NCI-H69 (cell line): ENCODE measurements at regions not wholly inside any gene's neighbourhood (a gene's known extent, or its start where the extent isn't known, plus 50 kb on each side); places are given as distances from the start of the nearest gene placed in this dataset.
"Not testable (repeated sequence)": the region's sequence is repeated elsewhere in the genome, so short reads cannot be mapped to it uniquely, and the experiment has no call there.

Experiments
- DNase-seq: peaks from one replicate; lab custom pipeline; 2025; lab: John Stamatoyannopoulos, UW

- not testable (repeated sequence) for DNase-seq
Observed at GRCh38 chr7:159335181-159335926, 190.7 kb upstream of the VIPR2 start.

GRCh38 chr7:159332854-159333479 lies 188.3 kb upstream of the VIPR2 start:
- not testable (repeated sequence) for DNase-seq

DNA sequence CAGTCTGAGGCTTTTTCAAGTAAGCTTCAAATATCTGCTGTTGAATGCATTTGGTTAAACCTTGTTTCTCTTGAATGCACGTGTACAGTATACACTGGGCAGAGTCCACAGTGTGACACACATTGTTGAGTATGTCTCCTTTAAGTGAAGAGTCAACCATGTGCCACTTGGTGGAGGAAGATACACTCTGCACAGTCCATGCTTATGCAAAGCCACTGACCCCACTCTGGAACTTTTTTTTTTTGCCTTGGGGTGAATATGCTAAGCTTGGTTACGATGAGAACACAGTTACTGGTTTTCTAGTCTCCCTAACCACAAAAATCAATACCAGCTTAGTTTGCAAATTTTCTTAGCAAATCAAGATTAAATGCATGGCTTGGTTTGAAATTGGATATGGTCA lies 186.8 kb upstream of the VIPR2 start:
- no peak for DNase-seq

DNA sequence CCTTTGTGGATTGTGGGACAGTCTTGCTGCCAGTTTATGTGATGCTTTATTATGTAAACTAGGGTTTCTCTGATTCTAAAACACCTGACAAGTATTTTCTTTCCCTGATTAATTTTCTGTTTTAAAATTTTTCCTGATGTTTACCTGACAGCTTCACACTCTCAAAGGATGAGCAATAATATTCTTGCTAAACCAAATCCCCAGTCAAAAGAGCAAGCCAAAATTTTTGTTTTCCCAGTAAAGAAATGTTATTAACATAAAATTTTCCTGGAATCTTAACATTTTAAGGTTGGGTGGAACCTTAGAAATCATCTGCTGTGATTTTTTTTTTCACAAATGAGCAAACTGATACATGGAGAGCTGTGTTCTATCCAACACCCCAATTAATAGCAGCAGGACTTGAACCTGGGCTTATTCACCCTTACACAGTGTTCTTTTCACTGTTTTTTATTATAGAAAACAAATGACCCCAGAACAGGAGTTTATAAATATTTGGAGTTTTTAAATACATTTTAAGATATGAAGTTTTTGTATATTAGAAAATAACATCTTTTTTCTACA lies 185.2 kb upstream of the VIPR2 start:
- no peak for DNase-seq

DNA sequence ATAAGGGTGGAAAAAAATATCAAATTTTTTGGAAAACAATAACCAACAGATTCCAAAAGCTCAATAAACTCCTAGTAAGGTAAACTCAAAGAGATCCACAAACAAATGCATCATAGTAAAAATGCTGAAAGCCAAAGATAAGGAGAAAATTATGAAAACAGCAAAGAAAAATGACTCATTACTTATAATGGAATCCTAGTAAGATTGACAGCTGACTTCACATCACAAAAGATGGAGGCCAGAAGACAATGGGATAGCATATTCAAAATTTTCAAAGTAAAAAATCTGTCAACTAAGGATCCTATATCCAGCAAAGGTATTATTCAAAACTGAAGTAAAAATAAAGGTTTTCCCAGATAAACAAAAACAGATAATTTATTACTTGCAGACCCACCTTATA lies 183.4 kb upstream of the VIPR2 start:
- no peak for DNase-seq

DNA sequence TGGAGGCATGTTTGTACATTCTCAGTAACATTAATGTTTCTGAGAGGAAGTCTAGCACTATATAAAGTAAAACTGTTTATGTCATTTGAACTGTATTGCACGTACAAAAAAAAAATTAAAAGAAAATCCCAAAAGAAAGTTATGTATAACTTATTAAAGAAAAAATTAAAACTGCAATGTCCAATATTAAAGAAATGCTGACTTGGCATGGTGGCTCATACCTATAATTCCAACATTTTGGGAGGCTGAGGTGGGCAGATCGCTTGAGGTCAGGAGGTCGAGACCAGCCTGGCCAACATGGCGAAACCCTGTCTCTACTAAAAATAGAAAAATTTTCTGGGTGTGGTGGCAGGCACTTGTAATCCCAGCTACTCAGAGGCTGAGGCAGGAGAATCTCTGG lies 178.7 kb upstream of the VIPR2 start:
- DNase-seq, result no peak

DNA sequence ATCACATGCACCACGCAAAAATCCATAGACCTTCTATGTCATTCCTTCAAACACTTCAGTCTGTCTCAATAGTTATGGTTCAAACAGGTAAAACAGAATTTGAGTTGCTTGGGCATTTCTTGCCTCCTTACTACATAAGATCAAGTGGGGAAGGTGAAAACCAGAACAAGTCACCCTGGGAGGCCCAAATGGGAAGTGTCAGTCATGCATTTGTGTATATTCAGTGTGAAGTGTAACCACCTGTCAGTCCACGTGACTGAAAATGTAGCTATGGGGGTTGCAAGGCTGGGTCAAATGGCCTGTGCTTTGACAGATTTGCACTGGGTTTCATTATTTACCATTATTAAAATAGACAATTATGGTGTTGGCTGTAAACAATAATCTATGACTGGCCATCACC lies 176.6 kb upstream of the VIPR2 start:
- no peak for DNase-seq

DNA sequence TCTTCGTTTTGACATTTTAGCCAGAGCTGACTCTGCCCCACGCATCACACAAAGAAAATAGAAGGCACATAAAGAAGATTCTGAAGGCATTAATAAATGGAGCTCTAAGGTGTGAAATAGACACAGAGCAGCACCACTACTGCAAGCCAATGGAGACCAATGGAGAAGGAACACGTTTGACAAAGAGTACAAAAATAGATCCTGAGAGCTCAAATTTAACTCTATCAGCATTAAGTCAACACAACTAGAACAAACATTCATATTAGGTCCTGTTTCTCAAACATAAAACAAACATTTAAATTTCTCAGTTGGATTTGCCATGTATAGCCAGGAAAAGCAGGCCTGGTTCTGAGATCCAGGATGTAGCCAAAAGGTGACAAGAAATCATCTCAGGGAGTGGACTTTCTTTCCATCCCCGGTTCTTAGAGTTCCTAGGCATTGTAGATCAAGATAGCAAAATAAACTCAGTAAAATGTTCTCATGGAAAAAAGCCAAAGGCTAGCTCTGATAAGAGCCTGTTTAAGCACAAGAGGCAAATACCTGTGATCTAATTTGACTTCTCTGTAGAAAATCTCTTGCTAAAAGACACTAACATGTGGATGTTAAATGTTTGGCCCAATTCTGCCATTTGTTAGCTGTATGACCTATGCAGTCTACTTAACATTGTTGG lies 174.2 kb upstream of the VIPR2 start:
- no peak for DNase-seq

DNA sequence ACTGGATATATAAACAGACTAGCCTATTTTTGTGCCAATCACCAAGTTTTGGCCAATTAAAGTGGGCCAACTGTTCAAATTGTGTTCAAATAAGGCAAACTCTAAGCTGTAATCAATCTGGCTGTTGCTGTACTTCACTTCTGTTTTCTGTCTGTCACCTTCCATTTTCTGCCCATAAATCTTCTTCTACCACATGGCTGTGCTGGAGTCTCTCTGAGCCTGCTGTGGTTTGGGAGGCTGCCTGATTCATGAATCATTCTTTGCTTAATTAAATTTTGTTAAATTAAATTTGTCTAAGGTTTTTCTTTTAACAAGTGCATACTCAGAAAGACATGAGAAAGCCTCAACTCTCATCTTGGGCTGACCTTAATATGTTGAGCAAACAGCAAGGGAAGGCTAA lies 172.6 kb upstream of the VIPR2 start:
- no peak for DNase-seq

- no peak for DNase-seq
Observed at GRCh38 chr7:159311172-159311494, 166.5 kb upstream of the VIPR2 start.

DNA sequence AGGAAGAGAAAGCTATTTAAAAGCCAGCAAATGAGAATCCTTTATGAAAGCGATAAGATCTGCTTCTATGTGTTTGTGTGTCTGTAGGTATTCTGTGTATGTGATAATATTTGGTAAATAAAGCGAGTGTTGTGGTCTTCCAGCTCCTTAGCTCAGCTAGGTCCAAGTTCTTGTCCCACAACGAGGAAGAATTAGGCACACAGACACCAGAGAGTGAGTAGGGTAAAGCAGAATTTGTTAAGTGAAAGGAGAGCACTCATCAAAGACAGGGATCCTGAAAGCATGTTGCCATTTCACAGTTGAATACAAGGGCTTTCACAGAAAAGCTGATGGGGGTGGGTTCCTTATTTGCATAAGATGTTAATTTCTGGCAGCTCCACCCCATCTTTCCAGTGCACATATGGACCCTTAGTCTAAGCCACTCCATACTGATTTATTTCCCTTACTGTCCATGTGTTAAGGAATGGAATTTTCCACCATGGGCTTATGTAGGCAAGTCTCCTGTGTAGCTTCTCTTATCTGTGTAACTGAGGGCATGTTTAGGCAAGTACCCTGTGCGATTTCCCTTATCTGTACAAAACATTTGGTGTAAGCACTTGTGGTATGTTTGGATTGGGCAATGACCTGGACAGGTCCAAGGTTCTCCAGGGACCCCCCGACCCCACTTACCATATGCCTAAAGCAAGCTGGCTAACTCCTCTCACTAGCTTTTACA lies 165.9 kb upstream of the VIPR2 start:
- DNase-seq, result no peak

- not testable (repeated sequence) for DNase-seq
Observed at GRCh38 chr7:159309214-159309613, 164.5 kb upstream of the VIPR2 start.

GRCh38 chr7:159306012-159306411 lies 161.3 kb upstream of the VIPR2 start:
- DNase-seq, result no peak

GRCh38 chr7:159305185-159305584 lies 160.5 kb upstream of the VIPR2 start:
- DNase-seq, result not testable (repeated sequence)

- DNase-seq, result not testable (repeated sequence)
Observed at GRCh38 chr7:159303510-159303909, 158.8 kb upstream of the VIPR2 start.

GRCh38 chr7:159296093-159296681 lies 151.5 kb upstream of the VIPR2 start:
- DNase-seq, result no peak

DNA sequence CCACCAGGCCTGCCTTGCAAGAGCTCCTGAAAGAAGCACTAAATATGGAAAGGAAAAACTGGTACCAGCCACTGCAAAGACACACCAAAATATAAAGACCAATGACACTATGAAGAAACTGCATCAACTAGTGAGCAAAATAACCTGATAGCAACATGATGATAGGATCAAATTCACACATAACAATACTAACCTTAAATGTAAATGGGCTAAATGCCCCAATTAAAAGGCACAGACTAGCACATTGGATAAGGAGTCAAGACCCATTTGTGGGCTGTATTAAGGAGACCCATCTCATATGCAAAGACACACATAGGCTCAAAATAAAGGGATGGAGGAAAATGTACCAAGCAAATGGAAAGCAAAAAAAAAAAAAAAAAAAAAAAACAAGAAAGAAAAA lies 141.8 kb upstream of the VIPR2 start:
- not testable (repeated sequence) for DNase-seq

- DNase-seq, result no peak
Observed at GRCh38 chr7:159281573-159281972, 136.9 kb upstream of the VIPR2 start.

DNA sequence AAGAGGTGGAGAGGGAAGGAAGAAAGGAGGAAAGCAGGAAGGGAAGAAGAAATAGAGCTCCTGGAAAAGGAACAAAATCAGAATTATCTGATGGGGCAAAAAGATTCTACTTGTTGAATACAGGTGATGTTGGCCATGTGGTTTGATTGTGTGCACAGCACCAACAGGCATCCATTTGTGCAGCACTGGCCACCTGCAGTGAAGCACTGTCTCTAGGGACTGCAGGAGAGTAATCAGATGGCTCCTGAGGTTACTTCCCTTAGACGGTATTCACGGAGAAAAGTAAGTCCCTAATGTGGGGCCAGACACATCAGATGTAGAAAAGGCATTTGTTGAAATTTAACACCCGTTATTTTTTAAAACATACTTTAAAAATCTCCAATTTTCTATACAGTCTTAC lies 135.3 kb upstream of the VIPR2 start:
- no peak for DNase-seq

DNA sequence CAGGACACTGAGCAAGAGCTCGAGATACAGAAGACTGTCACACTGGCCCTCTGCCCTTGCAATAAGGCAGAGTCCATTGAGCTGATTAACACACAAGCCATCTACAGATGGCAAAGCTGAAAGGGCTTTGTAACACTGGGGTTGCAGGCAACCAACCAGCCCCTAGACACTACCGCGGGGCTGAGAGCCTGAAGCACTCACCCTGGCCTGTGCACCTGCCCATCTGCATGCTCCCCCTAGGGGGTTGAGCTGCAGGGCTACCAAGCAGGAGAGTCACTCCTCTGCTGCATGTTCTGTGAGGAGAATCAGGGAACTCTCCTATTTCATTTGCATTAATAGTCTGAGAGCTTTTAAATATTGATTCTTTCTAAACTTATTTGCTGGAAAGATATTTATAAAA lies 128.1 kb upstream of the VIPR2 start:
- DNase-seq, result no peak

- no peak for DNase-seq
Observed at GRCh38 chr7:159271781-159272180, 127.1 kb upstream of the VIPR2 start.

- no peak for DNase-seq
Observed at GRCh38 chr7:159269745-159270144, 125.1 kb upstream of the VIPR2 start.
